Caco-2 (cell line): ENCODE measurements at regions not wholly inside any gene's neighbourhood (a gene's known extent, or its start where the extent isn't known, plus 50 kb on each side); places are given as distances from the start of the nearest gene placed in this dataset.

Experiments used
- BruUV-seq: library from RNA; stranded (reverse); fragments of 400-500 nt; replicated peaks from 2 replicates; lab custom pipeline; 2021; lab: Mats Ljungman, UMichigan
- CTCF ChIA-PET: fragments of 300-600 bp; sonication (Branson Sonifier 250); formaldehyde crosslinking; loops from one replicate; lab custom pipeline; 2022; ENCODE audit warnings: antibody characterized with exemption; lab: Charles Lee
- POLR2A ChIA-PET: fragments of 300-600 bp; sonication (Branson Sonifier 250); formaldehyde crosslinking; loops from one replicate; lab custom pipeline; 2022; ENCODE audit warnings: antibody characterized with exemption; lab: Charles Lee
- DNase-seq, 2 experiments: peaks; one replicate each; pipeline versions ENCODE4 v3.0.0 to v3.0.0-alpha.2; 2020 to 2022
- H3K27me3 ChIP-seq: replicated peaks from 2 replicates; pipeline ENCODE4 v1.6.0; 2011; ENCODE audit warnings: low read length; ENCODE audit not compliant: control insufficient read depth, insufficient read depth
- H3K36me3 ChIP-seq: 2 replicates; pipeline ENCODE4 v1.5.1; 2011; ENCODE audit warnings: low read length; ENCODE audit not compliant: control insufficient read depth, insufficient read depth
- H3K4me1 ChIP-seq: fragments of 250-450 bp; sonication (Bioruptor Pico); 2 replicates; pipeline ENCODE4 v1.5.1; 2020; ENCODE audit warnings: mild to moderate bottlenecking
- H3K4me3 ChIP-seq: 2 replicates; pipeline ENCODE4 v1.5.1; 2011; ENCODE audit warnings: low read depth, mild to moderate bottlenecking, control low read depth, low read length
- H3K9me3 ChIP-seq: fragments of 250-450 bp; sonication (Bioruptor Pico); 2 replicates; pipeline ENCODE4 v1.5.1; 2020; ENCODE audit warnings: mild to moderate bottlenecking, moderate library complexity
- H3K27ac Mint-ChIP-seq: one replicate; pipeline ENCODE4 v1.8.0; 2022; ENCODE audit warnings: mixed read lengths; ENCODE audit not compliant: unreplicated experiment
- H3K27me3 Mint-ChIP-seq: one replicate; pipeline ENCODE4 v1.8.0; 2022; ENCODE audit warnings: mixed read lengths; ENCODE audit not compliant: insufficient read depth, unreplicated experiment
- H3K36me3 Mint-ChIP-seq: one replicate; pipeline ENCODE4 v1.8.0; 2022; ENCODE audit warnings: mild to moderate bottlenecking, mixed read lengths; ENCODE audit not compliant: insufficient read depth, unreplicated experiment
- H3K4me1 Mint-ChIP-seq: one replicate; pipeline ENCODE4 v1.8.0; 2022; ENCODE audit warnings: low read depth, mixed read lengths; ENCODE audit not compliant: unreplicated experiment
- H3K4me3 Mint-ChIP-seq: one replicate; pipeline ENCODE4 v1.8.0; 2022; ENCODE audit warnings: mild to moderate bottlenecking, moderate library complexity, mixed read lengths; ENCODE audit not compliant: unreplicated experiment
- H3K9me3 Mint-ChIP-seq: one replicate; pipeline ENCODE4 v1.8.0; 2022; ENCODE audit warnings: mixed read lengths; ENCODE audit not compliant: unreplicated experiment
- intact Hi-C: fragments of 100-400 bp; cut with micrococcal nuclease; formaldehyde crosslinking; loops from one replicate; pipeline ENCODE4 v1.10.0; 2022; ENCODE audit not compliant: unreplicated experiment
- TF ChIP-seq, protein P1 (sequence below), 2 experiments: fragments of 200-600 bp in 1 of 2; IDR thresholded peaks; 1 replicate in 1 of 2; 2 replicates in 1 of 2; pipeline versions ENCODE4 v1.5.1 to v1.8.0; 2011 to 2022; ENCODE audit warnings: antibody characterized with exemption in 1 of 2, control low read depth in 1 of 2, inconsistent platforms in 1 of 2, low read depth in 1 of 2, low read length in 1 of 2, mild to moderate bottlenecking in 1 of 2, moderate library complexity in 1 of 2; ENCODE audit not compliant: insufficient read depth in 1 of 2, severe bottlenecking in 1 of 2, unreplicated experiment in 1 of 2

- Mint-ChIP-seq H3K4me1 (no peaks in the 10 kb centered on the region), H3K36me3 (no peaks in the 10 kb centered on the region), H3K9me3 (peaks cover 2% of the 10 kb centered on the region), H3K27me3 (no peaks in the 10 kb centered on the region), H3K27ac (no peak overlapping the region), H3K4me3 (no peak overlapping the region)
- no peaks in the 10 kb centered on the region for H3K27me3 ChIP-seq
- intact Hi-C loops: no loop called here
- H3K9me3 ChIP-seq: no peaks in the 10 kb centered on the region
- CTCF ChIA-PET: no interaction called here
- TF ChIP-seq, protein P1, sequence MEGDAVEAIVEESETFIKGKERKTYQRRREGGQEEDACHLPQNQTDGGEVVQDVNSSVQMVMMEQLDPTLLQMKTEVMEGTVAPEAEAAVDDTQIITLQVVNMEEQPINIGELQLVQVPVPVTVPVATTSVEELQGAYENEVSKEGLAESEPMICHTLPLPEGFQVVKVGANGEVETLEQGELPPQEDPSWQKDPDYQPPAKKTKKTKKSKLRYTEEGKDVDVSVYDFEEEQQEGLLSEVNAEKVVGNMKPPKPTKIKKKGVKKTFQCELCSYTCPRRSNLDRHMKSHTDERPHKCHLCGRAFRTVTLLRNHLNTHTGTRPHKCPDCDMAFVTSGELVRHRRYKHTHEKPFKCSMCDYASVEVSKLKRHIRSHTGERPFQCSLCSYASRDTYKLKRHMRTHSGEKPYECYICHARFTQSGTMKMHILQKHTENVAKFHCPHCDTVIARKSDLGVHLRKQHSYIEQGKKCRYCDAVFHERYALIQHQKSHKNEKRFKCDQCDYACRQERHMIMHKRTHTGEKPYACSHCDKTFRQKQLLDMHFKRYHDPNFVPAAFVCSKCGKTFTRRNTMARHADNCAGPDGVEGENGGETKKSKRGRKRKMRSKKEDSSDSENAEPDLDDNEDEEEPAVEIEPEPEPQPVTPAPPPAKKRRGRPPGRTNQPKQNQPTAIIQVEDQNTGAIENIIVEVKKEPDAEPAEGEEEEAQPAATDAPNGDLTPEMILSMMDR (IDR thresholded peaks at IDR 0.05; ENCODE audit: insufficient read depth in 1 of 2, low read depth in 1 of 2, low read length in 1 of 2, severe bottlenecking in 1 of 2, unreplicated experiment in 1 of 2): no peak
- no peaks in the 10 kb centered on the region for H3K36me3 ChIP-seq
- POLR2A ChIA-PET: no interaction called here
- no peaks in the 10 kb centered on the region for H3K4me1 ChIP-seq
- BruUV-seq: no TSS peak
- H3K4me3 ChIP-seq: no peak overlapping the region
- DNase-seq: no peak
These were observed 851.2 kb upstream of the NR2F2 start for GRCh38 chr15:95479308-95479707.

DNA sequence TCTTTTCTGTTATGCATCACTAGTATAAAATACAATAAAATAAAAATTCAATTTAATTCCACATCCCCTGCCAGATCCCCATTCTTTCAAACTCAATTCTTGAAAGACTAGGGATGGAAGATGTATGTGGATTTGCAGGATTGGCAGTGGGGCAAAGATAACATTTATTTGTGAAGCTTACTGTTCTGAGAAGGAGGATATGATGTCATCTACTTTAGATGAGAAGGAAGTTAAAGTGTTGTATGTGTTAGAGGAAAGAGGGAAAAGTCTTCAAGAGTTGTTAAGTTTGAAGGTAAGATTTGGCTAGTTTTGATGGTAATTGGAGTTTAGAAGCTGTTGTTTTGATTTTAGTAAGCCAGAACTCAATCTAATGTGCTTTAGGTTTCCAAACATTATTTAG lies 845.1 kb upstream of the NR2F2 start:
- no peaks in the 10 kb centered on the region for H3K9me3 ChIP-seq
- no peaks in the 10 kb centered on the region for H3K36me3 ChIP-seq
- no peaks in the 10 kb centered on the region for H3K4me1 Mint-ChIP-seq
- H3K27me3 ChIP-seq: no peaks in the 10 kb centered on the region
- CTCF ChIA-PET: no interaction called here
- H3K9me3 Mint-ChIP-seq: peaks cover 14% of the 10 kb centered on the region
- no peak overlapping the region for H3K4me3 Mint-ChIP-seq
- H3K27me3 Mint-ChIP-seq: no peaks in the 10 kb centered on the region
- H3K4me1 ChIP-seq: no peaks in the 10 kb centered on the region
- DNase-seq: no peak
- intact Hi-C loops: no loop called here
- no peaks in the 10 kb centered on the region for H3K36me3 Mint-ChIP-seq
- TF ChIP-seq, protein P1 (IDR thresholded peaks at IDR 0.05; ENCODE audit: insufficient read depth in 1 of 2, low read depth in 1 of 2, low read length in 1 of 2, severe bottlenecking in 1 of 2, unreplicated experiment in 1 of 2): no peak
- no TSS peak for BruUV-seq
- POLR2A ChIA-PET: no interaction called here
- H3K27ac Mint-ChIP-seq: no peak overlapping the region
- no peak overlapping the region for H3K4me3 ChIP-seq

DNA sequence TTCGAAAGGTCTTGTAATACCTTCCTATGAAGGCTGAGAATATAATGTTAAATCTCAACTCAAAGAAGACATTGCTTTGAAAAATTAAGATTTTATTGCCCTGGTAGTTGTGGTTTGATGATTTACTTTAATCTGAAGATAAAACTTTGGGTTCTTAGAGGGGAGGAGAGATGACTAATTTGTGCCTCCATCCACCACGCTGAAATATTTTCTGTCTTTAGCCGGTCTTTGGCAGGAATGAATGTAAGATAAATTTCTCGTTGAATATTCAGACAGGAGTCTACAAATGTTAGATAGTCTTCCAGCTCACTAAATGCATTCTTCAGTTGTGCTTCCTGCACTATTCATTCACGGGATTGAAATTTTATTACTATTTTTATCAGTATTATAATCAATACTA lies 844.3 kb upstream of the NR2F2 start:
- ChIA-PET CTCF (no interaction called here), POLR2A (no interaction called here)
- no peak for DNase-seq
- TF ChIP-seq, protein P1 (IDR thresholded peaks at IDR 0.05; ENCODE audit: insufficient read depth in 1 of 2, low read depth in 1 of 2, low read length in 1 of 2, severe bottlenecking in 1 of 2, unreplicated experiment in 1 of 2): no peak
- no peaks in the 10 kb centered on the region for H3K9me3 ChIP-seq
- H3K36me3 Mint-ChIP-seq: no peaks in the 10 kb centered on the region
- H3K4me1 Mint-ChIP-seq: no peaks in the 10 kb centered on the region
- BruUV-seq: no TSS peak
- no peaks in the 10 kb centered on the region for H3K4me1 ChIP-seq
- intact Hi-C loops: no loop called here
- H3K4me3 Mint-ChIP-seq: no peak overlapping the region
- H3K27me3 Mint-ChIP-seq: no peaks in the 10 kb centered on the region
- H3K36me3 ChIP-seq: no peaks in the 10 kb centered on the region
- H3K27ac Mint-ChIP-seq: no peak overlapping the region
- H3K9me3 Mint-ChIP-seq: peaks cover 14% of the 10 kb centered on the region
- no peaks in the 10 kb centered on the region for H3K27me3 ChIP-seq
- no peak overlapping the region for H3K4me3 ChIP-seq
